ENCODE measurements at regions not wholly inside any gene's neighbourhood (a gene's known extent, or its start where the extent isn't known, plus 50 kb on each side); places are given as distances from the start of the nearest gene placed in this dataset.

- TF ChIP-seq CTCF (IDR thresholded peaks at IDR 0.05) (no peak), POLR2A (IDR thresholded peaks at IDR 0.05) (no peak)
These were observed 931.7 kb downstream of the MCTP2 start for GRCh38 chr15:95162967-95163531.

All from uterus (tissue), 2 donors.